NCI-H82 treated with DMSO at 0.1 percent for 48 hours (cell line): ENCODE measurements at regions not wholly inside any gene's neighbourhood (a gene's known extent, or its start where the extent isn't known, plus 50 kb on each side); places are given as distances from the start of the nearest gene placed in this dataset.

Source experiments
- DNase-seq: peaks from one replicate; lab custom pipeline; 2025; ENCODE audit not compliant: unreplicated experiment; lab: John Stamatoyannopoulos, UW

GRCh38 chr12:124633365-124634362, 66.3 kb upstream of the NCOR2 start:
- no peak for DNase-seq

- peak; percentile 55 for DNase-seq
Observed at GRCh38 chr12:124632519-124632984, 65.1 kb upstream of the NCOR2 start.

- DNase-seq: no peak
Observed at GRCh38 chr12:124631681-124632256, 64.4 kb upstream of the NCOR2 start.

DNA sequence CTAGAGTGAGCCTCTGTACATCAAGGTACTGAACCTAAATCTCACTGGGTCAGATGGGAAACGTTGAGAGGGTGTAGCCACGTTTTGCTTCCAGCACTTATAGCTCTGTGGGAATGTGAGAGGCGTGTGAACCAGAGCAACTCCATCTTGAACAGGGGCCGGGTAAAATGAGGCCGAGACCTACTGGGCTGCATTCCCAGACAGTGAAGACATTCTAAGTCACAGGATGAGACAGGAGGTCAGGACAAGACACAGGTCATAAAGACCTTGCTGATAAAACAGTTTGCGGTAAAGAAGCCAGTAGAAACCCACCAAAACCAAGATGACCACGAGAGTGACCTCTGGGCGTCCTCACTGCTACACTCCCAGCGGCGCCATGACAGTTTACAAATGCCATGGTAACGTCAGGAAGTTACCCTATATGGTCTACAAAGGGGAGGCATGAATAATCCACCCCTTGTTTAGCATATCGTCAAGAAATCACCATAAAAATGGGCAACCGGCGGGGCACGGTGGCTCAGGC, 63.4 kb upstream of the NCOR2 start:
- no peak for DNase-seq

GRCh38 chr12:124629789-124630480, 62.5 kb upstream of the NCOR2 start:
- DNase-seq: no peak

DNA sequence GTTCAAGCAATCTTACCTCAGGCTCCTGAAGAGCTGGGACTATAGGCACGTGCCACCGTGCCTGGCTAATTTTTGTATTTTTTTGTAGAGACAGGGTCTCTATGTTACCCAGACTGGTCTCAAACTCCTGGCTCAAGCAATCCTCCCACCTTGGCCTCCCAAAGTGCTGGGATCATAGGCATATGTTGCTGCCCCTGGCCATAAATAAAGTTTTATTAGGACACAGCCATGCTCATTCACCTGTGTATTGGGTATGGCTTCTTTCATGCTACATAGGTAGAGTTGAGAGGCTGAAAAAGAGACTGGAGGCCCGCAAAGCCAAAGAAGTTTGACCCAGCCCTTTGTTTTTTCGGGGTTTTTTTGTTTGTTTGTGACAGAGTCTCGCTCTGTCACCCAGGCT, 61.7 kb upstream of the NCOR2 start:
- no peak for DNase-seq

- no peak for DNase-seq
Observed at GRCh38 chr12:124627956-124628355, 60.5 kb upstream of the NCOR2 start.

- no peak for DNase-seq
Observed at GRCh38 chr12:124626971-124627411, 59.6 kb upstream of the NCOR2 start.

DNA sequence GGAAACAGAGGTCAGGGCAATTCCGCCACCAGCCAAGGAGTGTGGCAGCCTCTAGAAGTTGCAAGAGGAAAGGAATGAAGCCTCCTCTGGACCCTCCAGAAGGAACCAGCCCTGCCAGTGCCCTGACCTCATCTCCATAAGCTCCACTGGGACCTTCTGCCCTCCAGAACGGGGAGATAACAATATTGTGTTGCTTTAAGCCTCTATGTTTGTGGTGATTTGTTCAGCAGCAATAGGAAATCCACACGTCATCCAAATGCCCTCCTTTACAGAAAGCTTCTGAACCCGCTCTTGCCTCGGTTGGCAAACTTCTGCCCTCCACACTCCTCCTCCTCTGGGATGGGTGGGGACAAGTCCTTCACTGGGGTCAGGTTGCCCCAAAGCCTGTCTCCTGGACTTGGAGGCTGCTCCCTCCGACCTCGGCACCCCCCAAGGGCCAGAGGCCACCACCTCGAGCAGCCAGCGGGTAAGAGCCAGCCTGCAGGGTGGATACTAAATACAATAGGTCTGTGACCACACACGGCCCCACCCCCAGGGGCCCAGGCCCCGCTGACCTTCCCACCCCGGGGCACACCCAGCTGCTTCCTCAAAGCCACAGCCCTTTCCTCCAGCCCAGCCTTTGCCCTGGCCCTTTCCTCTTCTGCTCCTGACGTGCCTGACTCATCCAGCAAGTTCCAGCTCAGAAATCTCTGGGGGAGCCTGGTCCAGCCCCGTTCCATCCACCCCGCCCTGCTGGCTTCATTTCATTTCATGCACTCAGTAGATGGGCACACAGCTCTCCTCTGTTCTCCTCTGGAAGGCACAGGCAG, 58.7 kb upstream of the NCOR2 start:
- no peak for DNase-seq

DNA sequence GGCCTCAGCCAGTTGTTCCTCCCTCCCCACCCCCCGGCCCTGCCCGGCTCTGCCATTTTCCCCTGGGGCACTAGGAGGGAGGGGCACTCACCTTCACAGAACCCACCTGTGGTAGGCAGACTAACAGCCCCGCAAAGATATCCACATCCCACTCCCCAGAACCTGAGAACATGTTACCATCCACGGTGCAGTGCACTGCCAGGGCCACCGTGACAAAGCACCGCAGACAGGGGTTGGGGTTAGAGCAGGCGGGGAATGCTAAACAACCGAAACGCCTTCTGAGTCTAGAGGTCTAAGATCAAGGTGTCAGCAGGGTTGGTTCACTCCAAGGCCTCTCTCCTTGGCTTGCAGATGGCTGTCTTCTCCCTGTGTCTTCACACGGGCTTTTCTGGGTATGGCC, 57.4 kb upstream of the NCOR2 start:
- no peak for DNase-seq

DNA sequence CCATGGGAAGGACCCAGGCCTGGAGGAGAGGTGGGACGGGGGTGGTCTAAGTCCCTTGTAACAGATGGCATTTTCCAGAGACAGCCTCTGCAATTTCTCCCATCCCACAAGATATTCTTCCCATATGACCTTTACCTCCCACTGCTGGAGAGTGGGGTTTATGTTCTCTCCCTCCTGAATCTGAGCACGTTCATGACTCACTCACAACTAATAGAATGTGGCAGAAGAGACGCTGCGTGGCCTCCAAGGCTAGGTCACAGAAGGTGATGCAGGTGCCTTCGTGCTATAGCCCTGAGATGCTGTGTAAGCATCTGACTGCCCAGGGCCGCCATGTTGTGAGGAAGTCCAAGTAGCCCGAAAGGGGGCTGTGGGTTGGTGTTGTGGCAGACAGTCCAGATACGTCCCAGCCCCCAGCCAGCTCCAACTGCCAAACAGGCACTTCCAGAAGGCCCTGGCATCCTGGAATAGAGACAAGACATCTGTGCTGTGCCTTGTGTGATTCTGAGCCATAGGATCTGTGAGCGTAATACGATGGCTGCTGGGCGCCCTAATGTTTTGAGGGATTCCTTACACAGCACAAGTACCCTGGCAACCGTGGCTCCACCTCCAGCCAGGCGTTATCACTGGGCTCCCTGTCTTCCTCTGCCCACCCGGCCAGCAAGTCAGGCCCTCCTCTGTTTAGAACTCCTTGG, 56.1 kb upstream of the NCOR2 start:
- DNase-seq: no peak

DNA sequence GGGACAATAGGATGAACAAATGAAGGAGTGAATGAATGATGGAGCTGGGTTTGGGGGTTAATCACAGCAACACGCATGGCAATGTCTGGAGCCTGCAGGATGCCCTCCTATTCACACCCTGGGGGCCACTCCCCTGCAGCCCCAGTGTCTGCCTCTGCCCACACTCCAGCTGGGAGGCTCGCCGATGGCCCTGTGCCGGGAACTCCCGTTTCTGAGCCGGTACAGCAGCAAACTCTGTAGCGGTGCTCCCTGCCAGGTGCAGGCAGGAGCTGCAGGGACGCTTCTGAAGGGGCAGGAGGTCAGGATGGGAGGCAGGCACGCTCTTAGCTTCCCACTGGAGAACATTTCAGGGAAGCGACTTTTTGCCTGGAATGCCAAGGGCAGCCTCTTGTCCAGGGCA, 55.4 kb upstream of the NCOR2 start:
- DNase-seq: no peak

DNA sequence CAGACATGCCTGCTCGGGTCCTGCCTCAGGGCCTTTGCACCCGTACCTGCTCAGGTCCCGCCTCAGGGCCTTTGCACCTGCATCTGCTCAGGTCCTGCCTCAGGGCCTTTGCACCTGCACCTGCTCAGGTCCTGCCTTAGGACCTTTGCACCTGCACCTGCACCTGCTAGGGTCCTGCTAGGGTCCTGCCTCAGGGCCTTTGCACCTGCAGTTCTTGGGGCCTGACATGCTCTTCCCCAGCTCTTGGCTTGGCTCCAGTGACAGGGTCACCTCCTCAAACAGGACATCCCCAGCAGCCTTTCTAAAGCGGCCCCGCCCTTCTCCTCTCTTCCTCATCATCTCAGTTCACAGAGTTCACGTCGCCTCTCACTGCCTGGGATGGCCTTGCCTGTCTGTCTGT, 54.9 kb upstream of the NCOR2 start:
- no peak for DNase-seq

DNA sequence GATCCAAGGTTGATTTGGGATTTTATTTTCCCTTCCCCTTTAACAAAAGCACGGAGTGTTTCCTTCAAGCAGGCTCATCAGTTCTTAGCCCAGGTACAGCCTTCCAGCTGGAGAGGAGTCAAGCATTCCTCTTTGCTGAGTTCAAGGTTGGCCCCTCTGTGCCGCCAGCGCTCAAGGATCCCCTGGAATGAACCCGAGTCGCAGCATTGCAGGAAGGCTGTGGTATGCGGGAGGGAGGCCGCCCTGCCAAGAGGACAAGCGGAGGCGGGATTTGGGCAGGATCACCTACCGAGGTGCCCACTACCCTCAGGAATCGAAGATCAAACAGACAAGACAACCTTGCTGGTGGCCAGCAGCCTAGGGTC, 53.9 kb upstream of the NCOR2 start:
- DNase-seq: no peak

- no peak for DNase-seq
Observed at GRCh38 chr12:124620606-124621295, 53.3 kb upstream of the NCOR2 start.

DNA sequence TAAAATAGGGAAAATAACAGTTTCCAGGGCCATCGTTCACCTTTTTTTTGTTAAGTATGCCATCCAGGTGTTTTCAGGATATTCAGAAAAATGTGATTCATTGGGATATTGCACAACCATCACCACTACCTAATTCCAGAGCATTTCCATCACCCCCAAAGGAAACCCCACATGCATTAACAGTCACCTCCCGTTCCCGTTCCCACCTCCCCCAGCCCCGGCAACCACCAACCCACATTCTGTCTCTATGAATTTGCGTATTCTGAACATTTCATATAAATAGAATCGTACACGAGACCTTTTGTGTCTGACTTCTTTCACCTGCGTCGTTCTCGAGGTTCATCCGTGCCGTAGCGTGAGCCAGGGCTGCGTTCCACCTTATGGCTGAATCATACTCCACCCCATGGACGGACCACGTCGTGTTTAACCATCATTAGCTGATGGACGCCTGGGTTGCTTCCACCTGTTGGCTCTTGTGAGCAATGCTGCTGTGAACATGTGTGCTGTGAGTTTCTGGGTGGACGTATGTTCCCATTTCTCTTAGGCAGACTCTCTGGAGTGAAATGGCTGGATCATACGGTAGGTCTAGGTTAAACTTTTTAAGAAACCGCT, 51.0 kb upstream of the NCOR2 start:
- DNase-seq: no peak

DNA sequence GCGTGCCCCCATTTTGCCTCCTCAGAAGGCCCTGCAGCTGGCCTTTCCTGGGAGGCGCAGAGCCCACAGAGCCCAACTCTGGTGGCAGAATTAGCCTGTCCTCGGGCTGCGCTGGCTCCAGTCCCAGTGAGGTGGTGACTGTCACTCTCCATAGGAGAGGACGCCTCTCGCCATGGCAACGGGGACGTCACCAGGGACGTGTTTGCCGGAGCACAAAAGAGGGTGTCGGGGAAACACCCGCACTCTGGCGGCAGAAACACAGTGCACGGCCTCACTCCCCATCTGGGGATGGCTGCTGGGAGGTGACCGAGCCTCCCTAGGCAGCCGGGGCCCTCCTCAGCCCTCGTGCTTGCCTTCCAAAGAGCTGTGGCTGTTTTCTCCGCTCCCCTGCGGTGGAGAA, 50.2 kb upstream of the NCOR2 start:
- DNase-seq: no peak
